ENCODE measurements at regions not wholly inside any gene's neighbourhood (a gene's known extent, or its start where the extent isn't known, plus 50 kb on each side); places are given as distances from the start of the nearest gene placed in this dataset.

DNA sequence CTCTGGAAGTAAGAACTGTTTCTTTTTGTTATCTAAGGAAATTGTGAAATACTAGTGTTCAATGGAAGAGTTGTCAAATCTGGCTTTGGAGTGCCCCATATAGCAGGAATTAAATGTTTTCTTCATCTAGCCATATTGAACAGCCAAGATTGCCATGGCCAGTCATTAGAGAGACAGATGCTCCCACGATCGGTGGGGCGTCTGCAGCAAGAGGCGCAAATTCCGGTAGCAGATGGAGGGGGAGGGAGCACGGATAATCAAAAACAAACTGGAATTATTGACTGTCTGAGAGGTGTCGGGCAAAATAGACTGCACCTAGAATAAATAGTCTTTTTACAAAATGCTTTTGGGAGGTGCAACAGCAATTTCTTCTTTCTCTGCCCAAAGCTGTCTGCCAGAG is 139.1 kb upstream of the FSTL4 start:
- no peak overlapping the region for H3T11ph ChIP-seq (ENCODE audit: low read length)
- H2BK15ac ChIP-seq (ENCODE audit: low read depth, low read length), result no peak overlapping the region
- no peak overlapping the region for H2BK12ac ChIP-seq (ENCODE audit: insufficient read length, low read depth, low read length)
- H2BK120ac ChIP-seq (ENCODE audit: low read depth, low read length, poor library complexity, severe bottlenecking), result no peak overlapping the region
- no peak overlapping the region for H3K14ac ChIP-seq (ENCODE audit: insufficient read depth, low read length)
- no peaks in the 10 kb centered on the region for H4K20me1 ChIP-seq (ENCODE audit: control insufficient read depth, insufficient read depth, insufficient read length)
- H3K27me3 Mint-ChIP-seq (ENCODE audit: low read depth), result peaks cover 19% of the 10 kb centered on the region
- no peaks in the 10 kb centered on the region for H3K9me3 Mint-ChIP-seq
- no peak overlapping the region for H3K4me3 Mint-ChIP-seq
- no peak overlapping the region for H4K91ac ChIP-seq (ENCODE audit: insufficient read length, low read depth, low read length)
- H2AK5ac ChIP-seq (ENCODE audit: insufficient read length, low read length), result no peak overlapping the region
- H2BK20ac ChIP-seq (ENCODE audit: low read depth, low read length, poor library complexity, severe bottlenecking), result no peak overlapping the region
- H3K56ac ChIP-seq (ENCODE audit: insufficient read length, low read depth, low read length), result no peak overlapping the region
- no peak overlapping the region for H3K23ac ChIP-seq (ENCODE audit: insufficient read length, low read depth, low read length)
- no peaks in the 10 kb centered on the region for H3K79me1 ChIP-seq (ENCODE audit: insufficient read depth, low read depth, low read length, poor library complexity, severe bottlenecking)
- no peak overlapping the region for H3K4me2 ChIP-seq (ENCODE audit: insufficient read depth, insufficient read length, low read length)
- H3K27me3 ChIP-seq (ENCODE audit: insufficient read depth, low read length), result no peaks in the 10 kb centered on the region; the same call in none of the 2 replicates
- H2AFZ ChIP-seq (ENCODE audit: low read length), result no peak overlapping the region
- no peaks in the 10 kb centered on the region for H3K4me1 ChIP-seq (ENCODE audit: insufficient read depth, low read length)
- no CpG with 5 or more reads among the region's 7 CpGs for WGBS (ENCODE audit: extremely low coverage, insufficient read length, low lambda C conversion rate)
- no peak for DNase-seq
- H3K23me2 ChIP-seq (ENCODE audit: insufficient read length, low read depth, low read length, poor library complexity, severe bottlenecking), result no peaks in the 10 kb centered on the region
- H4K8ac ChIP-seq (replicated peaks; ENCODE audit: insufficient read length, low read depth, low read length), result no peak overlapping the region
- H3K4me1 Mint-ChIP-seq, result no peaks in the 10 kb centered on the region; a peak in 1 of 4 replicates
- no peaks in the 10 kb centered on the region for H3K36me3 Mint-ChIP-seq (ENCODE audit: insufficient read depth in 1 of 3, low read depth in 3 of 3)
- H3K9me3 ChIP-seq (ENCODE audit: control insufficient read depth, low read depth, low read length), result no peaks in the 10 kb centered on the region
- no peak overlapping the region for H3K9ac ChIP-seq (ENCODE audit: extremely low read depth, insufficient read length, low read length)
- no peak overlapping the region for H3K4ac ChIP-seq (ENCODE audit: low read depth, low read length)
- no peak overlapping the region for H3K27ac ChIP-seq (ENCODE audit: insufficient read length, low read depth, low read length)
- no peak overlapping the region for H3K18ac ChIP-seq (ENCODE audit: insufficient read length, low read depth, low read length)
- H2BK5ac ChIP-seq (ENCODE audit: insufficient read length, low read length), result no peak overlapping the region
- TF ChIP-seq, protein P1, sequence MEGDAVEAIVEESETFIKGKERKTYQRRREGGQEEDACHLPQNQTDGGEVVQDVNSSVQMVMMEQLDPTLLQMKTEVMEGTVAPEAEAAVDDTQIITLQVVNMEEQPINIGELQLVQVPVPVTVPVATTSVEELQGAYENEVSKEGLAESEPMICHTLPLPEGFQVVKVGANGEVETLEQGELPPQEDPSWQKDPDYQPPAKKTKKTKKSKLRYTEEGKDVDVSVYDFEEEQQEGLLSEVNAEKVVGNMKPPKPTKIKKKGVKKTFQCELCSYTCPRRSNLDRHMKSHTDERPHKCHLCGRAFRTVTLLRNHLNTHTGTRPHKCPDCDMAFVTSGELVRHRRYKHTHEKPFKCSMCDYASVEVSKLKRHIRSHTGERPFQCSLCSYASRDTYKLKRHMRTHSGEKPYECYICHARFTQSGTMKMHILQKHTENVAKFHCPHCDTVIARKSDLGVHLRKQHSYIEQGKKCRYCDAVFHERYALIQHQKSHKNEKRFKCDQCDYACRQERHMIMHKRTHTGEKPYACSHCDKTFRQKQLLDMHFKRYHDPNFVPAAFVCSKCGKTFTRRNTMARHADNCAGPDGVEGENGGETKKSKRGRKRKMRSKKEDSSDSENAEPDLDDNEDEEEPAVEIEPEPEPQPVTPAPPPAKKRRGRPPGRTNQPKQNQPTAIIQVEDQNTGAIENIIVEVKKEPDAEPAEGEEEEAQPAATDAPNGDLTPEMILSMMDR (conservative IDR thresholded peaks at IDR 0.05), result no peak
- no peak overlapping the region for H3K27ac Mint-ChIP-seq
- no peaks in the 10 kb centered on the region for H3K79me2 ChIP-seq (ENCODE audit: insufficient read depth, low read length)
- no peak overlapping the region for H4K5ac ChIP-seq (ENCODE audit: insufficient read length, low read depth, low read length)
